ENCODE measurements at regions not wholly inside any gene's neighbourhood (a gene's known extent, or its start where the extent isn't known, plus 50 kb on each side); places are given as distances from the start of the nearest gene placed in this dataset.
"Not testable (repeated sequence)": the region's sequence is repeated elsewhere in the genome, so short reads cannot be mapped to it uniquely, and the experiment has no call there.

DNA sequence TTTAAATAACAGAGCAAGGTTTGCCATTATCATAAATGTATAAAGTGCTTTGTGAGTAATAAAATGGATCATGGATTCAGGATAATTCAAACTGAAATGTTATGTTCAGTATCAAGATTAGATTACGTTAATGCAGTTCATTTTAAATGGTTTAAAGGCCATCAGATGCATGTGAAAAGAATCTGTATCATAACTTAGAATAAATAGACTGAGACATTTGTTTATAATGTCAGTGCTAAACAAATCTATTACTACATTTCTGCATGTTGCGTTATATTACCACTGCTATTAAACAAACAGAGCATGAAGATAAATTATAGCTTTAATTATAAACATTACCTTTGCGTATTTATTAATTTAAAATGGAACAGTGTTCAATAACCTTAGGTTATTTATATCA lies 160.2 kb downstream of the TOX3 start:
- no peak for DNase-seq

DNA sequence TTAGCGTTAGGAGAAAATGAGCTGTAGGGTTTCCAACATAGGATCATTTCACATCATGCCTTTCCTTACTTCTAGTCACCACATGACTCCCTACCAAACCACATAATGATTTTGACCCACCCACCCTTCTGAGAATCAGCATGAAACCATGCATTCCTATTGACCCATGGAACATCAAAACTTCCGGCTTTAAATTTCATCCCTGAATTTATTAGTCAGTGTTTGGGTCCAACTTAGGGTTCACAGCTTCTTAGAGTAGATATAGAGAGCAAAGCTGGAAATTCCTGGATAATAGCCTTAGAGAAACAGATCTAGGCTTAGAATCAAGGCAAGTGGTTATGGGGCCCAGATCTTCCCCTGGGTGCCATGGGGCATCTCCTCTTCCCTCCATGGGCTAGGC lies 162.6 kb downstream of the TOX3 start:
- DNase-seq = no peak

DNA sequence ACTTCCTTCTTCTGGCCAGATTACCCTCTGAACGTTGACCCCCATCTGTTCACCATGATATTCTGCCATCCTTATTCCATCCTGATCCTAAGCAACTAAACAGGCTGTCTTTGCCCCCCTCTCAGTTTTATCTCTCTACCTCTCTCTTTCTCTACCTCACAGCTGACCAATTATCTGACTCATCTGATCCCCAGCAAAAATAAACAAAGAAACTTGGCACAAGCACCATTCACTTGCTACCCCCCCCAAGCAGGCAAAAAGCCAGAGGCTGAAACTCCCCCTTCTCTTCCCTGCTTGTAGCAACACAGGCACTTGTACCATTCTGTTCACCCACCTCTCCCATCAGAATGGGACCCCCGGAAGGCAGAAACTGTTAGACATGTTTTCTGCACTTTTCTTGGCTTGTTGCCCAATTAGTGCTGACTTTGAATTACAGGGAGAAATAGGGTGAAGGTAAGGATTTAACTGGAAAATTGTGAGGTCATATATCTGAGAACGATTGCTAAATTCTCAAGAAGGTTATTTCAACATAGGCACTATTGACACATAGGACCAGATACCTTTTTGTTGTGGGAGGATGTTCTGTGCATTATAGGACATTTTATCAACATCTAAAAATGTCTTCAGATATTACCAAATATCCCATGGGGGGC lies 163.2 kb downstream of the TOX3 start:
- no peak for DNase-seq

DNA sequence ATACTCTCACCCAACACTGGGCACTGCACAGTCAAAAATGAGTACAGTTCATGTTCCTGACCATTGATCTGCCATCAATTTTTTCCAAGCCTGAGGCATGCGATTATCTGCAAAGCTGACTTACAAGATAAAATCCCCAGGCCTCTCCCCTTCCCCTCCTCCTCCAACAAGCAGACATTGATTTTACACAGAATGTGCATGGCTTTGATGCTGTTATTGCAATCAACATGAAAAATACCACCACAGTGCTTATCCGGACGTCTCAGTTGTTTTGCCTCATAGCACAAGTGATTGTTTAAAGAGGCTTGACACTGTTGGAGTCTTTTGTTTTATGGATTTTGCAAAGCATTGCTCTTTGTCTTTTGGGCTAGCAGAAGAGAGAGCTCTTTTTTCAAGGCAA lies 163.8 kb downstream of the TOX3 start:
- DNase-seq = no peak

DNA sequence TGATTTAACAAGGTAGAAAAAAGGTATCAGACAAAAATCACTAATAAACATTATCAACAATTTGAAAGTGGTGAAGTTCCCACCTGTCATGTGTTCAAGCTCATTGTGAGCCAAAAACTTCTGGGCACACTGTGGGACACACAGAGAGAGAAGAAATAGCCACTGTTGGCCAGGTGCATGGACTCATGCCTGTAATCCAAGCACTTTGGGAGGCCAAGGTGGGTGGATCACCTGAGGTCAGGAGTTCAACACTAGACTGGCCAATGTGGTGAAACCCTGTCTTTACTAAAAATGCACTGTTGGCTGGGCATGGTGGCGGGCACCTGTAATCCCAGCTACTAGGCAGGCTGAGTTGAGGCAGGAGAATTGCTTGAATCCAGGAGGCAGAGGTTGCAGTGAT lies 167.4 kb downstream of the TOX3 start:
- DNase-seq = no peak

DNA sequence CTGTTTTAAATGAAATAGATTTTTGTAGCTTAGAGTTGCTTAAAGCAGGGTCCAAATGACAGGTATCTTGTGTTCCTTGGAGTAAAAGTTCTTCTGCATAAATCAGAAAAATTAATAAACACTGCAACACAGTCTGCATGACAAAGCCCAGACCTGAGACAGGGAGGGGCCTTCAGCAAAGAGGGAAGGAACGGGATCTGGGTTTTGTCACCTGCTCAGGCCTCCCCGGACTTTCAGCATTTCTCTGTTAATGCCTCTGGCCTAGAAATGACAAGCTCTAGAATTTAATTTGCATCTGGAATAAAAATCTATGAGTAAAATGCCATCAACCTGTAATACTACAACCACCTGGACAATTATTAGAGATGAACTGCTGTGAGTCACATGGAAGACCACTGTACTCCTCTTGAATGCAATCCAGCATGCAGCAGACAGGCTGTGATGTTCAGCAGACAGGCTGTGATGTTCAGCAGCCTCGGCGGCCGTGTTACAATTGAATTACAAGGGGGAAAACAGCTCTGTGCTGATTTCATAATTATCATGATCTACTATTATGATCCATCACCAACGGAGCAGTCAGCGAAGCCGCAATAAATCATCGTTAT lies 170.2 kb downstream of the TOX3 start:
- no peak for DNase-seq

DNA sequence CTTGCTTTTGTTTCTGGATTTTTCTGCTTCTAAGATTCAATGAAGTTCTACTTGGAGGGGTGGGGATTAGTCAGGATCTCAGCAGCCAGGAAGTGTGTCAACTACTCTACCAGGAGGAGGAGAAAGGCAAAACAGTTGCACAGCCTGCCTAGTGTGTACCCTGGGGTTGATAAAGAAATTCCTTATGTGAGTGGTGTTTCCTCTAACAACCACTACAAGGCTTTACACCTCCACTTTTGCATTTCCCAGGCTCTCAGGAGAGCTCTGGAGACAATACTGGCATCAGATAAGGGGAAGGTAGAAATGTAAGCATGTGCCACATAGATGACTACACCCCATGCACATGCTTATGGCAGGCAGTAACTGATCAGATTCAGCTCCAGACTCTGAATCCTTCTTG lies 174.6 kb downstream of the TOX3 start:
- DNase-seq = no peak

DNA sequence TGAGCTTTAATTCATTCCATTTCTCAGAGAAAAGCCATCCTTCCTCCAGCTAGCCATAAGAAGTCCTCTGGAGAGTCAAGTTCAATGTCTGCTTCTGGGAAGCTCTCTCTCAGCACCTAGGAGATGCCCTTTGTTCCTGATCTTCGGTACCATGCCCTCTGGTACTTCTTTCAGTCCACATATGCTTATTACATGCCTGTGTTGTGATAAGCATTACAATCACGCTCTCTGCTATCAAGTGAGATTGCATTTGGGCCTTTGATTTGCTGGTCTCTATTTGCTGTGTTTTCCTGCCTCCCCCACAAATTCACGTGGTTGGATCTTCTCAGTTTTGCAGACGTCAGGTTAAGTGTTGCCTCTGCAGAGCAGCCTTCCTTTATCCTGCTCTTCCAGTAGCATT lies 178.1 kb downstream of the TOX3 start:
- DNase-seq = no peak

DNA sequence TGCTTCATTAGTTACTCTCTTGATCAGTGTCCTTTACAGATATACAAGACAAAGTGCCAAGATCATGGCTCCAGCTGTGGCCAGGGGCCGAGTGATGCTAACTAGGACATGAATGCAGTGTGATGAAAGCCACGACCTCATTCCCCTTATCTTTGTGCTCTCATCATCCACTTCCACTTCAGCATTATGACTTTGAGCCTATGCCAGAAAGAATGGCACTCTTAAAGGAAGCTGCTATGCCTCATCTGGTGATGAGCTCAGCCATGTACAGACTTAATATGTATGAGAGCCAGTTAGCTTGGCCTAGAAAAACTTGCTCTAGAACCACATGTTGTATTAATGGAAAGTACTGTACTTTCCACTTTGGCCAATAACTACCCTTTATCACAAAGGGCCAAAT lies 179.1 kb downstream of the TOX3 start:
- no peak for DNase-seq

DNA sequence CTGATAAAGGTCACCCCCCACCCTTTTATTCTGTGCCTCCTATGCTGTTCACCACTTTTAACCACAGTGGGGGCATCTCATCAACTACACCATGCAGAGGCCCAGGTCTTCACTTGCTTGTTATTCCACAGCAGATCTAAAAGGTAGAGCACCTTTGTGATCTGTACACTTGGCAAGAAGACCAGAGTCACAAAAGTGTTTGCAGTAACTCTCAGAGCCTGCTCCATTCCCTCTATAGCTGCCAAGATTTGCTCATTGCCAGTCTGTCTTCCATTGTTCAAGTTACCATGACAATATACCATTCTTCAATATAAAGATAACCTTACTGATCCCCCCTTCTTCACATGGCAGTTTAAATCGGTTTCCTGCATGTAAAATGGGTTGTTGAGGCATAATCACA lies 180.0 kb downstream of the TOX3 start:
- no peak for DNase-seq

DNA sequence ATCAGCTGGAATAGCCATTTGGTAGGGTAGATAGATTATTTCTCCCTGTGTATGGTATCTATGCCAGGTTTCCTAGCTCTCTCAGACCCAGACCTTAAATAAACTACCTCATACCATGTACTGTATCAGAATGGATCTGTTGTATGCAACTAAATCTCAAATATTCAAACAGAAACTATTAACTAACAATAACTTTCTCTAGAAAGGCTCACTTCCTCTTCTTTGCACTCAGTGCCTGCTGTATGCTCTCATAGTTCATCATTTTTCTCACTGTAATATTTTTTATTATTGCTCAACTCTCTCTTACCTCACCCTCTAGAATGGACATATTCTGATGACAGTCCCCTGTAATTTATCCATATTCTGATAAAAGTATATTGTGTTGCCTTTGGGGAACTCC lies 182.4 kb downstream of the TOX3 start:
- no peak for DNase-seq

DNA sequence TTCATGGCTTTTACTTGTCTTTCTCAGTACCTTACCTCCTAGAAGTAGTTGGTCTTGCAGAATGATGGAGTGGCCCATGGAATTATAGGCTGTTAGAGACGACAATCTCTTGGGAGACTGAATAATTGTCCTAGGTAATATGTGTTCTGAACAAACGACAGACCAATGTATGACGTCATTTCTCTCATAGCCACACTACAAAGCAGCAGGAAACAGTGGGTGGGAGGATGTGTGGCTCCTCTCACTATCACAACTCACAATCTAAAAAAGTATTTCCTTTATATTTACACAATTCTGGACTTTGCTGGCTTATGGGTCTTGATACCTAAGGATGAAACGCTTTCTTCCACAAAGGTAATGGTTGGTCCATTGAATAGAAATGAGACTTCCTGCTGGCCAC lies 183.9 kb downstream of the TOX3 start:
- no peak for DNase-seq

DNA sequence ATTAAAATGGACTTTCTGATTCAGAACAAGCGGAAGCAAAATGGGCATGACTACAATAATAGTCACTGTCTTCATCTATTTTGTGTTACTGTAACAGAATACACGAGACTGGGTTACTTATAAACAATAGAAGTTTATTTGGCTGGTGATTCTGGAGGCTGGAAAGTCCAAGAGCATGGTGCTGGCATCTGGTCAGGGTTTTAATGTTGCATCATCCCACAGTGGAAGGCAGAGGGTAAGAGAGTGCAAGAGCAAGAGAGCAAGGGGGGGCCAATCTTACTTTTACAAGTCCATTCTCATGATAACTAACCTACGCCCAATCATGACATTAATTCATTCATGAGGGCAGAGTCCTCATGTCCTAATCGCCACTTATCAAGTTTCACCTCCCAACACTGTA lies 189.2 kb downstream of the TOX3 start:
- DNase-seq = no peak

DNA sequence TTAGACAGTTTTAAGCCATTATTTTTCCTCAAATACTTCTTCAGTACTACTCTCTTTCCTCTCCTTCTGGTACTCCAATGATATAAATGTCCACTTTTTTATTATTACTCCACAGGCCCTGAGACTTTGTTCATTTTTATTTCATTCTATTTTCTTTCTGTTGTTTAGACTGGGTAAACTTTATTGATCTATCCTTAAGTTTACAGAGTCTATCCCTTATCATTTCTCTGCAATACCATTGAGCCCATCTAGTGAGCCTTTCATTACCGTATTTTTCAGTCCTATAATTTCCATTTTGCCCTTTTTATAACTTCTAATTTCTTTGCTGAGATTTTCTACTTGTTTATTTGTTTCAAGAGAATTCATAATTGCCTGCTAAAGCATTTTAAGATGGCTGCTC lies 193.7 kb downstream of the TOX3 start:
- no peak for DNase-seq

DNA sequence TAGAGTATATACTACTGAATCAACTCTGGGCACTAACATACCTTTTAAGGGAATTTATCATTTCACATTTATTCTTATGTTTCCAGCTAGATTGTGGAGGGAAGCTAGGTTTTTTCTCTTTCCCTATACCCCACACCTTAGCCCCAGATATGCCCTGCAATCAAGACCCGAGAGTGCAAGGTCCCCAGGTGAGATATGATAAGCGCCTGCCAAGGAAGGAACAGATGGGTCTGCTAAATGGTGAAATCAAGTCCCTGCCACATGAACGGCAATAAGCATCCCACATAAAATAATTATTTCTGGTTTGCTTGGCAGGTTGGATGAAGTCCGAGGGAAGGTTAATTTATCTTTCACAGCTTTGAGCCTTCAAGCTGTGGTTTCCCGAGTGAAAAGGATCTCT lies 195.5 kb downstream of the TOX3 start:
- no peak for DNase-seq

DNA sequence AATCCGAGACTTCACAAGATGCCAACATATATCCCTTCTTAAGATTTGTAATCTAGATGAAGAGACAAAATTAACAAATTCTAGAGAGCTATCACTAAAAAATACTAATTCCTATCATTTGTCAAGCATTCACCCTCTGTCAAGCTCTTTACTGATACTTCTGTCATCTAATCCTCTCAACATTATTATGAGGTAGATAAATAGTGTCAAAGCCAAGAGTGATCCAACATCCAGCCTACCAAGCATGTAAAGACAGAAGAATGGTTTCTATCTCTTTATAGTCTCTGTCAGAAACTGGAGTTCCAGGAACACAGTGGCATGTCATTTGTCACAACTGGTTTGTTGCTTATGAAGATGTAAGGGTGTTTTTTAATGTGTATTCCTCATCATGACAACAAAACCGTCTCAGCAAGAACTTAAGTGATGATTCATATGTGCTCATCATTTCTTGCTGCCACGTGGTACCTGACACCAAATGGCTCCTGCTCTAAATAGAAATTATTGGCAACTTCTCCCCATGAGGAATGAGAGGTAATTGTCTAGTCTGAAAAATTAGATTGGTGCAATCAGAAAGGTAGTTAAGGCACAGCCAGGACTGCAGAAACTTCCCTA lies 196.8 kb downstream of the TOX3 start:
- DNase-seq = no peak

DNA sequence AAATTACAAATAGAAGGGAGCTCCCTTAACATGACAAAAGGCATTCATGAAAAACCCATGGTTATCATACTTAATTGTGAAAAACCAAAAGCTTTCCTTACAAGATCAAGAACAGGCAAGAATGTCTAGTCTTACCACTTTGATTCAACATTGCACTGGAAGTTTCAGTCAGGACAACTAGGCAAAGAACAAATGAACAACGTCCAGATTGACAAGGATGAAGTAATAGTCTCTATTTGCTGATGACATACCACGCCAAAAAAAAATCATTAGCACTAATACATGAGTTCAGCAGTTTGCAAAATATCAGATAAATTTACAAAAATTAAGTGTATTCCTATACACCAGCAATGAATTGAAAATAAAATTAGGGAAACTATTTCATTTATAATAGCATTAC lies 200.2 kb downstream of the TOX3 start:
- DNase-seq = no peak

DNA sequence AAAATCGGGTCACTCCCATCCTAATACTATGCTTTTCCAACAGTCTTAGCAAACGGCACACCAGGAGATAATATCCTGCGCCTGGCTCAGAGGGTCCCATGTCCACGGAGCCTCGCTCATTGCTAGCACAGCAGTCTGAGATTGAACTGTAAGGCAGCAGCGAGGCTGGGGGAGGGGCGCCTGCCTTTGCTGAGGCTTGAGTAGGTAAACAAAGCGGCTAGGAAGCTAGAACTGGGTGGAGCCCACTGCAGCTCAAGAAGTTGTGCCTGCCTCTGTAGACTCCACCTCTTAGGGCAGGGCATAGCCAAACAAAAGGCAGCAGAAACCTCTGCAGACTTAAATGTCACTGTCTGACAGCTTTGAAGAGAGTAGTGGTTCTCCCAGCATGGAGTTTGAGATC lies 213.3 kb downstream of the TOX3 start:
- DNase-seq = not testable (repeated sequence)

DNA sequence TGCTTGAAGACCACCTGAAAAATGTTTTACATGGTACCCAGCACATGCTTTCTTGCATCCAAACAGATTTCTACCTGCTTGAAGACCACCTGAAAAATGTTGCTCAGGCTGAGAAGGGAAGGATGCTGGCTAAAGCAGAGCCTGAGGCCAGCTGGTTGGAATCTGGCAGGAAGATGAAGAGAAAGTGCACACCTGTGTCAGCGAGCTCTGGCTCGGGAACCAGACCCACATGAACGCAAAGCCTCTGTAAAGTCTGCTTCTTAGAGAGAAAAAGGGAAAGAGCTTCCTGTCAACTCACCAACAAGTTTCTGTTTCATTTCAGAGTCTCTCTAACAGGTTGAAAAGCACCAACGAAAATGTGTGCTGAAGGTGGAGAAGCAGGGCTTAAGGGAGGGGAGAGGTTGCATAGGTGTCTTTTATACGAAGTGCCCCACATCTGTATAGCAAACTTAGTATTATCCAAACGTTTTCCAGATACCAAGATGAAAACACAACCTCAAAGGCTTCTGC lies 226.0 kb downstream of the TOX3 start:
- DNase-seq = no peak

DNA sequence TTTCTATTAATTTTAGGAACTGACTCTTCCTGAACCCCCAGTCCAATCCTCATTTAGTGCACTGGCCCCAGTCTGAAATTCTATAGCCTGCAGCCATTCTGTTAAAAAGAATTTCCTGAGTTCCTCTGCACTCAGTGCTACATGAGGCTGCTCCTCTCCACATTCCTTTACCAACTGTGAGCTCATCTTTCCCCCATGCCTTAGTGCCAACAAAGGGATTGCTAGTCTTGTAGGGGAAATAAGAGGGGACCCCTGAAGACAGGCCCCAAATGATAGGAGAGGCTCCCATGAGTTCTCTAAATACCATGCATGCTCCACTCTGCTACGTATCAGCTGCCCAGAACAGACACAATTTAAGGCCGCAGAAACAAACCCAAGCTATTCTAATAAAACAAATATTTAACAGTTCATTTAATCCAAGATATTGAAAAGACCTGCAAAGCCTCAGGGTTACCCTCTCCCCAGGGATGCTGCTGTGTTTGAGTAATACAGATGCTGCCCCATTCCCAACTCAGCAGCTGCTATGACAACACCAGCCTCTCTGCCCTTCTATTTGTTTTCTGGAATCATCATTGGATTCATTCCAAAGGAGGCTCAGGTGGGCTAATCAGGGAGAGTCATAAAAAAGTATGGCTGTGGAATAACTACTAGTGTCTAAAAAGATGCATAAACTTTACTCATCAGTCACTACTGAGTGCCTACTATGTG lies 228.5 kb downstream of the TOX3 start:
- no peak for DNase-seq

DNA sequence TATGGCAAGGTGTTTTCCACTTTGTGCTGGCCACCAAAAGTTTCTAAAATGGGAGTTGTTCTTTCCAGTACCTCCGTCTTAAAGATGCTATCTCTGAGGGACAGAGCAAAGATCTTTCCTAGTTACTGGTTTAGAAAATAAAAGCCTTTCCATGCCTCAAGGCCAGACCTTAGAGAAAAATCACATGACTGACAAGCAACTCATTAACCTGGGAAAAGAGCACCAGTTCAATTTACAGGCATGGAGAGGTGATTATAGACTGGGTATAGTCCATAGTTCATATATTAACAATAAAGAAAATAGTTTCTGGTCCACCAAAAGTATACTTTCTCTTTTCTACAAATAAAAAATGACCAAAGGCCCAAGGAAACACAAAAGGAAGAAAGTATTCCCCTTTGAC lies 230.7 kb downstream of the TOX3 start:
- DNase-seq = no peak

DNA sequence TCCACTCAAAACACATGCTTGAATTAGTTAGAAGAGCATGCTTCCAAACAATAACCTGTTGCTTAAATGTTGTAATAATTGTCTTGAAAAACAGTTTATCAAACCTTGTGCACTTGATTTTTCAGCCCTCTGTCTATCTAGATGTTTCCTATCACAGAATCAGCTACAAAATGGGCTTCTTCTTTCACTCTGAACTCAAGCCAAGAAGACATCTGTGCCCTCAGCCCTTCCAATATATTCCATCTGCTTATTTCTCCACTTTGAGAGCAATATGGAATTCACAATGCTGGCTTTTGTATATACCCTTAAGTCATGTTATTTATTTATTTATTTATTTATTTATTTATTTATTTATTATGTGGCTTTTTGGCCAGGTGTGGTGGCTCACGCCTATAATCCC lies 234.2 kb downstream of the TOX3 start:
- no peak for DNase-seq

DNA sequence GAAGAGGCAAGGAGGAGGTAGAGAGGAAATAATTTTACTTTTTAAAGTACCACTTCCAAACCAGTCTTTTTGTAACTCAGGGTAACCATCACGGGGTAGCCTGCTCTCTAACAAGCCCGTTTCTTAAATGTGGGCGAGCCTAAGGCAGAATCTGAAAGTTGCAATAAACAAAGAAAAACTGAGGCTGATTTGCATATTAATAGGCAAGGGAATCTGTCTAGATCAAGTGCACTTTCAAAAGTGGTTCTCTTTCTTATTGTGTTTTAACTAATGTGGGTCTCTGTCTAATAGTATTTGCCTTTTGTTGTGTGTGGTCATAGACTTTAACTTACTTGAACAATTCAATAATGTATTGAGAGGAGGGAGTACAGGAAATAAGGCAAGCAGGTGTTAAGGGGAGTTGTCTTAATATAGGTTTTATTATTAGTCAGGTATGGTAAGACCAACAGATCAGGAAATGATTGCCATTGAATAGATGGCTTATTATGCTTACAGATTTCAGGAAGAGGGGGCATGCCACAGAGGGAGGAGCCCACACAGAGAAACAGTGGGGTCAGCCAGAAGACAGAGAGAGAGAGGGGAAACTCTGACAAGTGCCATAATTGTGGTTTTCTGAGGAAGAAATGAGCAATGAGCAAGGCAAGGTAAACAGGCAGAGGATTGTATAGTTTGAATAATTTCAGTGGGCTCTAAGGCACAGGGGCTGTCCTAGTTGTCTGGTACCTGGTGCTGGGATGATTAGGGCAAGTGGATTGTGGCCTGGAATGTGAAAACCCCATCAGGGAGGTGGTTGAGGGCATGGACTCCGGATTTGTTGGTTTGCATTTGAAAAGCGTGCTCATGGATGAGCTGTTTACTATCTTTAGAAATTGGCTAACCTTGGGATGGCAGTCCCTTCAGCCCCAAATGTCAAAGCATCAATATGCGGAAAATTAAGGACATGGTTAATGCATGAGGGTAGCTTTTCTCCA lies 237.2 kb downstream of the TOX3 start:
- DNase-seq = no peak

Measured in hippocampal formation (tissue), 2 donors.